AML-193 (cell line): ENCODE measurements at regions not wholly inside any gene's neighbourhood (a gene's known extent, or its start where the extent isn't known, plus 50 kb on each side); places are given as distances from the start of the nearest gene placed in this dataset.

Source experiments
- DNase-seq, 2 experiments: peaks; one replicate each; lab custom pipeline; 2025; lab: John Stamatoyannopoulos, UW

DNA sequence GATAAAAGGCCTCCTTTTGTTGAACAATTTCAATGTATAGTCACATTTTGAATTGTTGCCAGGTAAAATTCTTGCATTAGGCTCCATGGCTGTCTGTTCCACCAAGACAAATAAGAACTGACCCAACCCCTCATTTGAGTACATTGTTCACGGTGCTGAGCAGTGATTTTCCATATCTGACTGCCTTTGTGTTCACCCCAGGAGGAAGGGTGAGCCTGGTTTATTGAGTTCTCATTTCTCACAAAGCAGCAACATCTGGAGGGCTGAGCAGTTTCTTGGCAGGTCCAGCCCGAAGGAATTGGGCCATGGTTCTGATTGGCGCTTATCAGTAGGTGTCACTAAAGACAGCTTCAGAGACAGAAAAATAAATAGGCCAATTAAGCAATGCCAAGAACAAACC lies 149.1 kb downstream of the BMP4 start:
- DNase-seq = no peak

DNA sequence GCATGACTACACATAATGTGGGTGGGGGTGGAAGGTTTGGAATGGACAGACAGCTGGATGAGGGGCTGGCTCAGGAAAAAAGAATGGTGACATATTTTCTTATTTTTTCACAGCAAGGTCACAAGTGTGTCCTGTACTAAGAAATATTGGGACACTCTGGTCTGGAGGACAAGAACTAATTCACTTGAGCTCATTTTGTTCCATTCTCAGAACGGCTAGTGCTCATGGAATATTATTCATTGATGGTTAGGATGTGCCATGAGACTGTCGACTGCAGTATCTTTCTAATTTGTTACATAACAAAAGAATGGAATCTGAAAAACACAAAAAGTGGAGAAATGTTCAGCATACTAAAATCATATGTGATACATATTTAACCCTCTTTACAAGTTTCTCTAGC lies 149.5 kb downstream of the BMP4 start:
- DNase-seq = no peak

DNA sequence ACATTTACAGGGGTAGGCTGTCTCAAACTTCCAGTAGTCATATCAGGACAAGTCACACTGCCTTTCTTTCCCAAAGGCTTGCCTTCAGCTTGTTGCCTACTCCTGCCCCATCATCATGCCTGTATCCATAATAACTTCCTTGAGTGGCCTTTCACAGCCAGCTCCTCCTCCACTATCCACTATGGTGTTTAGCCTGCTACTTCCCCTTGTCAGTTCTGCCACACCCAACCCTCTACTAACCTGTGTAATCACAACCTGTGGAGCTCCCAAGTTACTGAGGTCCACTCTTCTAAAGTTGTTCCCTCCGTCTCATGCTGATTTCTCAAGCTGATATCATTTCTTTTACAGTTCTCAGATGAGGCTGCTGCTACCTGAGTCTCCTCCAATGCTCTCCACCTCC lies 159.9 kb downstream of the BMP4 start:
- DNase-seq = no peak

DNA sequence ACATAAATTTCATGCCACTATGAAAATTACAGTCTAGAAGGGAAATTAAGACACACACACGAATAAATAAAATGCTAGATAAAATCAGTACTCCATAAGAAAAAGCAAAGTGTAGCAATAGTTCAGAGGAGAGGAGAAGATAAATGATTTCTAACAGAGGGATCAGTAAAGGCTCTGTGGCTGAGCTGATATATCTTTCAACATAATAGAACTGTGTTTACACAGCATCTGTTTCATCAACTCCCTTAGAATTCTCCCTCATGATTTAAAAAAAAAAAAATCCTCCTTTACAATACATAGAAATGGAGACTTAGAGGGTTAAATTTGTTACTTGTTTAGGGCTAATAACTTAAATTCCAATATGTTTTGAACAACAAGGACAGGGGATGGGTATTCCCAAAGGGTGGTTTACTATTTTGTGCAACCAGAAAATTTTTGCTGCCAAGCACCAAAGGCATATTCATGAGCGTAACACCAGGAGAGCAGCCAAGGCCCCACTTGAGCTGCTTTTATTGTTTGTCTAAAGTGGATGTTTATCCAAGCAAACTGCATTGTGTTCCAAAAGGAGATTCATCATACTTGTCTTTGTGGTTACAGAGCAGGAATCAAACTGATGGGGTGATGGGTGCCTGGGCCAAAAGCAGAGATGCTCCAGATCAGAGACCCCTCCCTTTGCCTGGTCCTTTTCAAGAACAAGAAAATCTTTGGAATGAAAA lies 162.7 kb downstream of the BMP4 start:
- no peak for DNase-seq

DNA sequence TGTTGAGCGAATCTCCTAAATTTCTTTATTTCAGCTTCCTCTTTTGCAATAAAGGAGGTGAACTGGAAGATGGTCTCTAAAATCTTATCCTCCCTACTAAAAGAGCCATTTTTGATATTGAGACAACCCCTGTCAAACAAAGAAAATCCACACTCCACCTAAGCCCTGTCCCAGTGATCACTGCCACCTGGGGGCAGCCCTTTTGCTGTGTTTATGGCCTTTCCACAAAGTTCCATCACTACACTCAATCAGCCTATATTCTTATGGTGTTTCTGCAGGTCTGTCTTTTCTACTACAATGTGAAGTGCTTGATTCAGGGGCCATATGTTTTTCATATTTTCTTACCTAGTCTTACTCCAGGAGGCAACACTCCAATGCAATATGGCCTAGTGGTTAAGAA lies 163.7 kb downstream of the BMP4 start:
- DNase-seq = no peak

DNA sequence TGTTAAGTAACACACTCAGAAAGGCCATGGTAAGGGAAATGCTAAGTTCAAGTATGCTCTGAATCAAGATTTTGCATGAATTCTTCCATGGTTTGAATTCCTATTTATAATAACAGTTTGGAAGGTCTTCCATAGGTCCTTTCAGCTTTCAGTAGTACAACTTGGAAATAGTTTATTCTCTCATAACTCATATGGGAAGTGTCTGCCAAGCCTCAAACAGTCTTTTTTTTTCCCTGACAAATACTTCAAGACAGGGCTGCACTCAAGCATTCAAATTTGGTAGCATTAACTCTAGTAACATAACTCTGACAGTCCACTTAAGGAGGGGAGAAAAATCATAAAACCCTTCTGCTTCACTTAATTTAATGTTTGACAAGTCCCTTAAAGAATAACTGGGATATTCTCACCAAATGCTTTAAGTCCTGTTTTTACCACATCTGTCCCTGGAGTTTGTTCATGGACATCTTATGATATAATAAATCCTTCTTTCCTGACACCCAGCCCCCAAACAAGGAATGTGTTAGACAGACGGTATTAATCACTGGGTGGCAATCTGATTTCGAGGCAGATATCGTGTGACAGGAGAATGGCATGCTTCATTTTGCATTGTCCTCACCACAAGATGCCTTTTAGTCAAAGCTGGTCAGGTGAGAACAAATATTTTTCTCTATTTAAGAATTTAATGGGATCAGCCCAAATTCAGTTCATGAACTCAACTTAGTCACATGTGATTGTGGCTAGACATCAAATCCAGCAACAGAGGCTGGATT lies 165.7 kb downstream of the BMP4 start:
- no peak for DNase-seq

DNA sequence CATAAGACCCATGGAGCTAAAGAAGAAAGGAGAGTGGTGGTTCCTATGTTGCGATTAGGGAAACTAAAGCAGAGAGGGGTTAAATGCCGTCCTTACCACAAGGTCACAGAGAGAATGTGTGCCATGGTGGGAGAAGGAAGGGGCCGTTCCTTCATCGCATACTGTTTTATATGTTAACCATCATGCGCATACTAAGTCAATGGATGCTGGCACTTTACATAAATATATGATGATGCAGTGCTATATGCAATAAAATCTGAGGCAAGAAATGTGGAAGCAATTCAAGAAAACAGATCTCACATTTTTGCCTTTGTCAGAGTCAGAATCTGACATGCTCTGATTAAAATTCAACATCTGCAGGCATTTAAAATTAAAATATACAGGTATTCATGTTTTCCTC lies 168.1 kb downstream of the BMP4 start:
- no peak for DNase-seq

DNA sequence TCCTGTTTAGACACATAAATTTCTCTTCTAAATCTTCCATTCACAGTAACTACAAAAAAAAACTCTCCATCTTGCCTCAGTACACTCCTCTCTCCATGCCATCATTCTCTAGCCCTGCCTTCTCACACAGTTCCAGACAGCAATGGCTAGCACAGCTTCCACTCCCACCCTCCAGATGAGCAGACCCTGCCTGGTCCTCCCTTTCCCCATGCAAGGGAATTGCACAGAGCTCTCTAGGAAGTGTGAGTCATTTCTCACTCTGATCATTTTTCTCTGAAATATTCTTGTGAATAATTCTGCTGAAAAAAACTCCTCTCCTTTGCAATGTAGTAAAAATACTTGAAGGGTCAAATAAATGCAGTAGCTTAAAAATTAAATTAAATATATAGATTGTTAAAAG lies 170.6 kb downstream of the BMP4 start:
- no peak for DNase-seq

DNA sequence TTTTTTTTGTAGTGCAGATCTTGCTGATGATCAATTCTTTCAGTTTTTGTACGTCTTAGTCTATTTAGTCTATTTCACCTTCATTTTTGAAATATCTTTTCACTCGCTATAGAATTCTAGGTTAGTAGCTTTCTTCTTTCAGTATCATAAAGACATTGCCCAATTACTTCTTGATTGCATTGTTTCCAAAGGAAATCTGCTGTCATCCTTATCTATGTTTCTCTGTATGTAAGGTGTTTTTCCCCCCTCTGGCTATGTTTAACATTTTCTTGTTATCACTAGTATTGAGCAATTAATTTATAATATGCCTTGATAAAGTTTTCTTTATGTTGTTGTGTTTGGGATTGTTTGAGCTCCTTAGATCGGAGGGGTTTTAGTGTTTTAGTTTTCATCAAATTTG lies 171.9 kb downstream of the BMP4 start:
- no peak for DNase-seq

DNA sequence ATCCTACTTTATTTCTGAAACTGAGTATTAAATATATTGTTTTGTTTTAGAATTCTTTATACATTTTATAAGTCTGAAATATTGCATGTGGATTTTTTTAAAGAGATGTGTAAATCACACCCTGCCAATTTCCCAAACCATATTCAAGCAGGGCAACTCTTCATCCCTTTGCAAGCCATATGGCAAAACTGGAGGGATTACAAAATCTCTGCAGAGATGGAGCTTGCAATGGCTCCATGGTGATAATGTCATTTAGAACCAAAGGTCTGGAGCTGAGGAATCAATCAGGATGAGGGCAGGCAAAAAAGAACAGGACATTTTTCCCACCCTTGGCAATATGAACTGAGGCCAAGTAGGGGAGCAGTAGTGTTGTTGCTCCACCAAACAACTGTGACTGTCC lies 173.4 kb downstream of the BMP4 start:
- DNase-seq = no peak

DNA sequence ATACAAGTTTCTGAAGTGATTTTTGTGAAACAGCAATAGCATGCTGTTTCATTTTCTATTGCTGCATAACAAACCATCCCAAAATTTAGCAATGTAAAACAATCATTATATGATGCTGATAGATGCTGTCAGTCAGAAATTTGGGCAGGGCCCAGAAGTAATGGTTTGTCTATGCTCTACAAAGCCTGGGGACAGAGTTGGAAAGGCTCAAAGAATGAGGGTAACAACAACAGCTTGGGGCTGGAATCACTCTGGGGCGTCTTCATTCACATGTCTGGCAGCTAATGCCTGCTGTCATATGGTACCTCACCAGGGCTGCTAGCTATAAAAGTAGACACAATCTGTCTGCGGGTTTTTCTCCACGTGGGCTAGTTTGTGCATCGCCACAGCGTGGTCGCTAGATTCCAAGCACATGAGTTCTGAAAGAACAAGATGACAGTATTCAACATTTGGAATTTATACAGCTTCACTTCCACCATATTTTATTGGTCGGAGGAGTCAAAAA lies 176.5 kb downstream of the BMP4 start:
- DNase-seq = no peak

DNA sequence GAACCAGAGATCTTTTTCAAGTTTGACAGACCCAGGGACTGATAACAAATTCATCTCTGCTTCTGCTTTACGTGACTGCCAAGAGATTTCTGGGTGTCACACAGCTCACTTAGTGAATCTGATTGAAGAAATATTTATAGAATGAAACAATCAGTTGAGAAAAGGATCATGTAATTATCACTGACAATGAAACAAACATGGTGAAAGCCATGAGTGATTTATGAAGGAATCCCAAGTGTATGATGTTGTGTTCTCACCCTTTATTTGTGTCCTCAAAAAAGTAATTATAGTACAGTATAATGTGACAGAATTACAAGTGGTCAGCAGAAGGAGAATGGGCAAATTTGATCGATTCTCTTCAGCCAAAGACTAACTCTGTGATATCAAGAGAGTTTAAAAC lies 177.3 kb downstream of the BMP4 start:
- DNase-seq = no peak

DNA sequence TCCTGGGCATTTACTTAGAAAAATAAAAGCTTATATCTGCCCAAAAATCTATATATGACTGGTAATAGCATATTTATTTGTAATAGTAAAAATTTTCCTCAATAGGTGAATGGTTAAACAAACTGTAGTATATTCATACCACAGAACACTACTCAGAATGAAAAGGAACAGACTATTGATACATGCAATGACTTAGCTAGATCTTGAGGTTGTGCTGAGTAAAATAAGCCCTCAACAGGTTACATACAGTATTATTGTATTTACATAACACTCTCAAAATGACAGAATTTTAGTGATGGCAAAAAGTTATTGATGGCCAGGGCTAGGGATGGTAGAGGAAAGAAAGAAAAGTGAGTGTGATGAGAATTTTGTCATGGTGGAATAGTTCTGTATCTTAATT lies 178.4 kb downstream of the BMP4 start:
- DNase-seq = no peak

DNA sequence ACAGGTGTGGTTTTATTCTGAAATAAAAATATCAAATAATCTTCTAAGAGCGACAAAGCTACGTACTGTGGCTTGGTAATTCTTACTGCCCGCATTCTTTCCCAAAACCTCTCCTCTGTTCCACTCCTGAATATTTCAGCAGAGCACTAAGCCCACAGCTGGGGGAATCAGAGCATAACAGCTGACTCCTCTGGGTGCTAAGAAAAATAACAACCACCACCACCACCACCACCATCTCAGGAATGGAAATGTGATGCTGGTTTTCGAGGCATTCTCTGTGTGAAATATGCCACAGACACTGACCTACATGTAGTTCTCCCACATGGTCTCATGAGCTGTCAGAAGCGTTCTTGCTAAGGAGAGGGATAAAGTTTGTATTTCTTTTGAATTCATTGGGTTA lies 183.7 kb downstream of the BMP4 start:
- no peak for DNase-seq

DNA sequence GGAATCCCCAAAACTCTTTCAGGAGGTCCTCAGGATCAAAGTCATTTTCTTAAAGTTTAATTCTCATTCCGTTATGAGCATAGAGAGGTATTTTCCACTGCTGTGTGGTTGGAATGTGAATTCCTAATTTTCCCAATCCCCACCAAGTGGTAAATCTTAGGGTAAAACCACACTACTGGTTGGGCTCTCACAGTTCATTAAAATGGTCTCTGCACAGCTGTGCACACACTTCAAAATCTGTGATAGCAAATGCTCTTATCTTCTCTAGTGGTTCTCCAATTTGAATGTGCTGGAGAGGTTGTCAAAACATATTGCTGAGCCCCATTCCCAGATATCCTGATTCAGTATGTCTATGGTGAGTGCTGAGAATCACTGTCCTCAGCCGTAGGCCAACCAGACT lies 189.1 kb downstream of the BMP4 start:
- no peak for DNase-seq

DNA sequence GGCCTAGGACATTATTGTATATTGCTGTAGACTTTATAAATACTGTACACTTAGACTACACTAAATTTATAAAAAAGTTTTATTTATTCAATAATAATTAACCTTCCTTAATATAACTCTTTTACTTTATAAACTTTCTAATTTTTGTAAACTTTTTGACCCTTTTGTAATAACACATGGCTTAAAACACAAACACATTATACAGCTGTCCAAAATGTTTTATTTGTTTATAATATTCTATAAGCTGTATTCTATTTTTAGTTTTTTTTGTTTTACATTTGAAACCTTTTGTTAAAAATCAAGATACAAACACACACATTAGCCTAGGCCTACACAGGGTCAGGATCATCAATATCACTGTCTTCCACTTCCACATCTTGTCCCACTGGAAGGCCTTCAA lies 190.0 kb downstream of the BMP4 start:
- DNase-seq = no peak

DNA sequence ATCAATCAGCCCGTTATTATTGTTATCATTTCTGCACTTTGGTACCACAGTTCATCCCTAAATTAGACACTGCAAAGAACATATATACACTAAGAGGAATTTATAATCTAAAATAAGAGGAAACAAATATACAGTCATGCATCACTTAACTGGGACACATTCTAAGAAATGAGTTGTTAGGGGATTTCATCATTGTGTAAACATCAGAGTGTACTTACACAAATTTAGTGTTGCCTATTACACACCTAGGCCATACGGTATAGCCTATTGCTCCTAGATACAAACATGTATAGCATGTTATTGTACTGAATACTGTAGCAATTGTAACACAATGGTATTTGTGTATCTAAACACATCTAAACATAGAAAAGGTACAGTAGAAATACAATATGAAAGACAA lies 190.5 kb downstream of the BMP4 start:
- DNase-seq = no peak

DNA sequence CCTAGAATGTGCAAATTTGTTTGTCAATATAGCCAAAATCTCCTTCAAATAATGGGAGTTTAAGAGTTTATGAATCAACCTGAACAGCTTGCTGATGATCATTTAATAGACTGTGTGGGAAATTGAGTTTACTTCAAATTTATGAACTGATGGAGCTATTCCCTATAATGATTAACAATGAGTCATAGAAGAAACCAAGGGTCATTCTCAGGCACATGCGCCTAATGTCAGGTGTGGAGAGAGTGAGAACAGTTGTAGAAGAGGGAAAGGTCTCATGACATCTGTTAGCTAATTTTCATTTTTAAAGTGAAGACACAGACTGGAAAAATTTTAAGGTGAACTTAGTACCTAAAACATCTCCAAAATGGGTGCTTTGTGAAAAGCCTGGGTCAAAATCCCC lies 191.8 kb downstream of the BMP4 start:
- no peak for DNase-seq

DNA sequence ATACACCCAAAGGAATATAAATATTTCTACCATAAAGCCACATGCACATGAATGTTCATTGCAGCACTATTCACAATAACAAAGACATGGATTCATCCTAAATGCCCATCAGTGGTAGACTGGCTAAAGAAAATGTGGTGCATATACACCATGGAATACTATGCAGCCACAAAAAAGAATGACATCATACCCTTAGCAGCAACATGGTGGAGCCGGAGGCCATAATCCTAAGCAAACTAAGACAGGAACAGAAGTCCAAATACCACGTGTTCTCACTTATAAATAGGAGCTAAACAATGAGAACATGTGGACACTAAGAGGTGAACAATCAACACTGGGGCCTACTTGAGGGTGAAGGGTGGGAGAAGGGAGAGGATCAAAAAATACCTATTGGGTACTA lies 198.5 kb downstream of the BMP4 start:
- DNase-seq = no peak

DNA sequence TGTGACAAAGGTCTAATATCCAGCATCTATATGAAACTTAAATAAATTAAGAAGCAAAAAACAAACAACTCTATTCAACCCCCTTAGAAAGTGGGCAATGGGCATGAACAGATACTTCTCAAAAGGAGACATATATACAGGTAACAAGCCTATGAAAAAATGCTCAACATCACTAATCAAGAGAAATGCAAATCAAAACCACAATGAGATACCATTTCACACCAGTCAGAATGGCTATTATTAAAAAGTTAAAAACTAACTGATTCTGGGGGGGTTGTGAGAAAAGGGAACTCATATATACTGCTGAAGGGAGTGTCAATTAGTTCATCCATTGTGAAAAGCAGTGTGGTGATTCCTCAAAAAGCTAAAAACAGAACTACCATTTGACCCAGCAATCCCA lies 198.9 kb downstream of the BMP4 start:
- DNase-seq = no peak

DNA sequence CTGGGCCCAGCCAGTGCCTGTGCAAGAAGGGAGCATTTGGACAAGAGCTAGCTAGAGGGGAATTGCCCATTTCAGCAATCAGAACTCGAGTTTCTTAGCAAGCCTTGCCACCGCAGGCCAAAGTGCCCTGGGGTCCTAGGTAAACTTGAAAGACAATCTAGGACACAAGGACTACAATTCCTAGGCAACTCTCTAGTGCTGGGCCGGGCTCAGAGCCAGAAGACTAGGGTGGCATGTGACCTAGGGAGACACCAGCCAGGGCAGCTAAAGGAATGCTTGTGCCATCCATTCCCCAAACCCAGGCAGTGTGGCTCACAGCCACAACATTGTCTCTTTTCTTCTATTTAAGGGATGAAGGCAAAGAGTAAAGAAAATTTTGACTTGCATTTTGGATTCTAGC lies 205.0 kb downstream of the BMP4 start:
- no peak for DNase-seq

DNA sequence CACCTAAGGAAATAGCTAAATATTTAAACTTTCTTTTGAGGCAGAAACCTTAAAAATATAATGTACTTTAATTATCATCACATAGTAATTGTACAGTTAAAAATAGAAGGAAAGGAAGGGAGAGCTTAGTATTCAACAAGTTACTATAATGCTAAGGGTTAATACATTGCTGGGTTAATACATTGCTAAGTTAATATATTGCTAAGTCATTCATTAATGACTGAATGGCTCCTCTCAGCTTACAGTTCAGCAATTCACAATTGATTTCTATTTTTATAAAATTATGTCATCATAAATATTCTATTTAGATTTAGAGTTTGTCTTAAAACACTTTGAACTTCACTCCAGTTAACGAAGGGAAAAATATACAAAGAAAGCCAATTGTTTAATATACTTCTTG lies 207.9 kb downstream of the BMP4 start:
- DNase-seq = no peak

DNA sequence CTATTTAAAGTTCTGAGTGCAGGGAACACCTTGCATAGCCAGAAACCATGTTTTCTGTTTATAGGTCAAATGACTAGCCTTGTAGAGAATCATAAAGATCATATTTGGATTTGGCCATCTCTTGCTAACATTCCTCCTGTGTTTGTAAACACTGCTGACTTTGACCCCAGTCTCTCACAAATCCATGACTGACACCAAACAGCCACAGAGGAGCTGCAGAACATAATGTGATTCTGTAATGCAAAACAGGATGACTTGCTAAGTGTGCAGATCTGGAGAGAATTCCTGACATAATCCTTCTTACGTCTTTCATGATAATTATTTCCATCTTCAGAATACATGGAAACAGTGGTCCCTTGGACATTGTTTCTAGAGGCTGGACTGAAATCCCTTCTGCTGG lies 211.8 kb downstream of the BMP4 start:
- no peak for DNase-seq

DNA sequence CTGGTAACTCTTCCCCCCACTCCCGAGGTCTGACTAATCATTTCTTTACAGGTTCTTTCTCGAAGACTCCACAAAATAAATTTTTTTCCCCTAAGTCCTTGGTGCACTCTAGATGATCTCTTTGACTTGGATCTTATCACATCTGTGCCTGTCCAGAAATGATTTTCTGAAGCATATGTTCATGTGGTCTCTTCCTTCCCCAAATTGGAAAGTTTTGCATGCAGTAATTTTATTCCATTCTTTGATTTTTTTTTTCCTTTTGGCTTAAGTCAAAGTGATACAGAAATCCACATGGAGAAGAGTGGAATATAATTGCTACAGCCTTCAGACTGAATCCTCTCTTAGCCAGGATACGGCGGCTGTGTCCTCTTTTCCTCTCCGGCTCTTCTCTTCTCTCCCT lies 213.3 kb downstream of the BMP4 start:
- DNase-seq = no peak
